ENCODE measurements at regions not wholly inside any gene's neighbourhood (a gene's known extent, or its start where the extent isn't known, plus 50 kb on each side); places are given as distances from the start of the nearest gene placed in this dataset.

- Histone ChIP-seq H3K4me1 (ENCODE audit: insufficient read depth) (no peaks in the 10 kb centered on the region), H3K4me3 (no peak overlapping the region), H3K36me3 (no peaks in the 10 kb centered on the region), H3K9me3 (no peaks in the 10 kb centered on the region), H3K27ac (no peak overlapping the region), H3K27me3 (no peaks in the 10 kb centered on the region)
- intact Hi-C loops (cut with DNase I): no loop called here
- DNase-seq: no peak
- WGBS, 3 donors: 64 to 78% (median 73%) methylated on average over 2 of the region's 2 CpGs
- TF ChIP-seq, protein P1, sequence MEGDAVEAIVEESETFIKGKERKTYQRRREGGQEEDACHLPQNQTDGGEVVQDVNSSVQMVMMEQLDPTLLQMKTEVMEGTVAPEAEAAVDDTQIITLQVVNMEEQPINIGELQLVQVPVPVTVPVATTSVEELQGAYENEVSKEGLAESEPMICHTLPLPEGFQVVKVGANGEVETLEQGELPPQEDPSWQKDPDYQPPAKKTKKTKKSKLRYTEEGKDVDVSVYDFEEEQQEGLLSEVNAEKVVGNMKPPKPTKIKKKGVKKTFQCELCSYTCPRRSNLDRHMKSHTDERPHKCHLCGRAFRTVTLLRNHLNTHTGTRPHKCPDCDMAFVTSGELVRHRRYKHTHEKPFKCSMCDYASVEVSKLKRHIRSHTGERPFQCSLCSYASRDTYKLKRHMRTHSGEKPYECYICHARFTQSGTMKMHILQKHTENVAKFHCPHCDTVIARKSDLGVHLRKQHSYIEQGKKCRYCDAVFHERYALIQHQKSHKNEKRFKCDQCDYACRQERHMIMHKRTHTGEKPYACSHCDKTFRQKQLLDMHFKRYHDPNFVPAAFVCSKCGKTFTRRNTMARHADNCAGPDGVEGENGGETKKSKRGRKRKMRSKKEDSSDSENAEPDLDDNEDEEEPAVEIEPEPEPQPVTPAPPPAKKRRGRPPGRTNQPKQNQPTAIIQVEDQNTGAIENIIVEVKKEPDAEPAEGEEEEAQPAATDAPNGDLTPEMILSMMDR (IDR thresholded peaks at IDR 0.05): no peak
- TF ChIP-seq EP300 (IDR thresholded peaks at IDR 0.05) (no peak), POLR2A (IDR thresholded peaks at IDR 0.05) (no peak)
These were observed 209.5 kb upstream of the SPOCK3 start for GRCh38 chr4:167443841-167444240.

DNA sequence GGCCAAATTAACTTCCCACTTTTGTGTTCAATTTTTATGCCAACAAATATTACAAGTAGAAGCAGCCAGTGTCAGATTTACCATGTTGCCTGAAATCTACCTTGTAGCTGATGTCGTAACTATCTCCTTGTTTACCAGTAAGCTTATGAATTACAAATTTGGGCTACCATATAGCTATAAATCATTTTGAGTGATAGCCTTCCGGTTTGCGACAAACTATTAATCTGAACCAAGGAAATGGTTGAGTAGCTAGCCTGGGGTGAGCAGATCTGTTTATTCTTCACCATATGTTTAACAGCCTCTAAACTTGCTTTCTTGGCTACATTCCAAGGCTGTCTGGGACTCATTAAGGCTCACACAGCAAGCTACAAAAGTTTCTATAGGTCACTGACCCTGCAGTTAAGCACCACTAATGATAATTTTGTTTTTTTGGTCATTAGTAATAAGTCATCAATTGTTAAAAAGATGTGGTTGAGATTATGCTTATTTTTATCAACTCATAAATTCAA lies 218.7 kb upstream of the SPOCK3 start:
- Histone ChIP-seq H3K36me3 (no peaks in the 10 kb centered on the region), H3K9me3 (no peaks in the 10 kb centered on the region), H3K4me3 (no peak overlapping the region), H3K27me3 (no peaks in the 10 kb centered on the region), H3K27ac (no peak overlapping the region), H3K4me1 (ENCODE audit: insufficient read depth) (no peaks in the 10 kb centered on the region)
- DNase-seq: no peak
- WGBS, 3 donors: 76 to 80% (median 80%) methylated on average over 3 of the region's 3 CpGs
- intact Hi-C loops (cut with DNase I): no loop called here
- no peak for TF ChIP-seq EP300 (IDR thresholded peaks at IDR 0.05)
- TF ChIP-seq, protein P1 (IDR thresholded peaks at IDR 0.05): no peak
- no peak for TF ChIP-seq POLR2A (IDR thresholded peaks at IDR 0.05)

- H3K27ac ChIP-seq: no peak overlapping the region
- TF ChIP-seq POLR2A (IDR thresholded peaks at IDR 0.05) (no peak), EP300 (IDR thresholded peaks at IDR 0.05) (no peak)
- TF ChIP-seq, protein P1 (IDR thresholded peaks at IDR 0.05): no peak
- H3K36me3 ChIP-seq: no peaks in the 10 kb centered on the region
- intact Hi-C loops (cut with DNase I): no loop called here
- no peak overlapping the region for H3K4me3 ChIP-seq
- no peaks in the 10 kb centered on the region for H3K27me3 ChIP-seq
- H3K9me3 ChIP-seq: no peaks in the 10 kb centered on the region
- no peak for DNase-seq
- WGBS, 3 donors: 65 to 83% (median 69%) methylated on average over 9 of the region's 9 CpGs
- no peaks in the 10 kb centered on the region for H3K4me1 ChIP-seq (ENCODE audit: insufficient read depth)
These were observed 222.3 kb upstream of the SPOCK3 start for GRCh38 chr4:167456619-167457018.

- DNase-seq: no peak
- intact Hi-C loops (cut with DNase I): no loop called here
- no peak for TF ChIP-seq EP300 (IDR thresholded peaks at IDR 0.05)
- no peak overlapping the region for H3K27ac ChIP-seq
- no peak overlapping the region for H3K4me3 ChIP-seq
- H3K9me3 ChIP-seq: no peaks in the 10 kb centered on the region
- no peaks in the 10 kb centered on the region for H3K4me1 ChIP-seq (ENCODE audit: insufficient read depth)
- no peaks in the 10 kb centered on the region for H3K27me3 ChIP-seq
- no peaks in the 10 kb centered on the region for H3K36me3 ChIP-seq
These were observed 235.1 kb upstream of the SPOCK3 start for GRCh38 chr4:167469436-167469835.

DNA sequence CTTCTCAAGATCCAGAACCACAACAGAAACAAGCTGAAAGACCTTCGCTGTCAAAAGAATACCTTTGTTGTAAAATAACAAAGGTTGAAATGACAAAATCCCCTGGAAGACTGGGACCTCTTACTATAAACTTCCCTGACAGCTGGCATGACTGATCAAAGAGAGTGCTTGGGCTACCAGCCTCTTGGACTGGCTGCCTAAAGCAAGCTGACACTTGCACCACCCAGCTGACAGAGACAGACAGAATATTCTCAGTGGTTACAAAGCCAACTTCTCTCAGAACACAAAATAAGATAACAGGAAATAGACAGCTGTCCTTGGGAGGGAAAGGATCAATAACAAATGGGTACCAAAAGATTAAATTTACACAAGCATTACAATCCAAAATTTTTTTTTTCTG lies 241.7 kb upstream of the SPOCK3 start:
- DNase-seq: no peak
- intact Hi-C loops (cut with DNase I): no loop called here
- Histone ChIP-seq H3K9me3 (no peaks in the 10 kb centered on the region), H3K27ac (no peak overlapping the region), H3K36me3 (no peaks in the 10 kb centered on the region), H3K4me3 (no peak overlapping the region), H3K27me3 (no peaks in the 10 kb centered on the region), H3K4me1 (ENCODE audit: insufficient read depth) (no peaks in the 10 kb centered on the region)
- TF ChIP-seq EP300 (IDR thresholded peaks at IDR 0.05) (no peak), POLR2A (IDR thresholded peaks at IDR 0.05) (no peak)
- TF ChIP-seq, protein P1 (IDR thresholded peaks at IDR 0.05): no peak
- WGBS, 3 donors: 83 to 85% (median 83%) methylated on average over 1 of the region's 1 CpG

Data from ovary (tissue), 7 donors.